ENCODE measurements at regions not wholly inside any gene's neighbourhood (a gene's known extent, or its start where the extent isn't known, plus 50 kb on each side); places are given as distances from the start of the nearest gene placed in this dataset.

GRCh38 chrX:15191830-15192229 is 78.1 kb downstream of the ASB9 start:
- TF ChIP-seq ZNF274 (IDR thresholded peaks at IDR 0.05; ENCODE audit: low read depth, low read length), result no peak
- no peak for TF ChIP-seq SUZ12 (IDR thresholded peaks at IDR 0.05; ENCODE audit: extremely low read depth, insufficient read depth, insufficient read length)
- TF ChIP-seq YY1 (IDR thresholded peaks at IDR 0.05; ENCODE audit: insufficient read depth, insufficient read length), result no peak

Measured in NT2/D1 (cell line).